Hippocampal formation (tissue), 2 donors: ENCODE measurements at regions not wholly inside any gene's neighbourhood (a gene's known extent, or its start where the extent isn't known, plus 50 kb on each side); places are given as distances from the start of the nearest gene placed in this dataset.

Experiments
- DNase-seq, 2 donors: peaks; one replicate each; lab custom pipeline; 2025; lab: John Stamatoyannopoulos, UW

DNA sequence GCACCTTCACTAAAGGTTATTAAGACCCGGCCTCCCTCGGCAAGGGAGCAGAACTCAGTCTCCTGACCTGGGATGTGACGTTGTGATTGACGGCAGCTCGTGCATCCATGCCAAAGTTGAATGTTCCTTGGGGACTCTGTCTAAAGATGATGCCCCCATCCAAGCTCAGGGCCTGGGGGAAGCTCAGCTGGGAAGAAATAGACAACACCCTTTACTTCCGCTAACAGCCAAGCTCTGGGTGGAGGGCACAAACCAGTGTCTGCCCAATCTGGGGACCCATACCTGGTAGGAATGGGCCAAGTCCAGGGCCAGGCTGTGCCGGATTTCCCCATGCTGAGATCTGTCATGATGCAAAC lies 95.4 kb downstream of the RMI2 start:
- no peak for DNase-seq

DNA sequence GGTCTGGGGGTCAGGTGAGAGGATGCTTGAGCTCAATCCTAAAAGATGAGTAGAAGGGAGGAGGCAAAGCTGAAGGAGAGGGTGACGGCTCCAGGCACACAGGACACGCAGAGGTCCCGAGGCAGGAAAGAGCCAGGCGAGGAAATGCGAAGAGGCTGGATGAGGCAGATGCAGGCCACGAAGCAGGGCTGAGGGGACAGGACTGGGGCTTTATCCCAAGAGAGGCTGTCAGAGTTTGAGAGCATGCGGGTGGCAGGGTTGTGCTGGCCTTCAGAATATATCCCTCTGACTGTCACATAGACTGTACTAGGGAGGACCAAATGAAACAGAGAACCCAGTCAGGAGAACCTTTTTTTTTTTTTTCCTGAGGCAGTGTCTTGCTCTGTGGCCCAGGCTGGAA lies 100.2 kb downstream of the RMI2 start:
- no peak for DNase-seq

DNA sequence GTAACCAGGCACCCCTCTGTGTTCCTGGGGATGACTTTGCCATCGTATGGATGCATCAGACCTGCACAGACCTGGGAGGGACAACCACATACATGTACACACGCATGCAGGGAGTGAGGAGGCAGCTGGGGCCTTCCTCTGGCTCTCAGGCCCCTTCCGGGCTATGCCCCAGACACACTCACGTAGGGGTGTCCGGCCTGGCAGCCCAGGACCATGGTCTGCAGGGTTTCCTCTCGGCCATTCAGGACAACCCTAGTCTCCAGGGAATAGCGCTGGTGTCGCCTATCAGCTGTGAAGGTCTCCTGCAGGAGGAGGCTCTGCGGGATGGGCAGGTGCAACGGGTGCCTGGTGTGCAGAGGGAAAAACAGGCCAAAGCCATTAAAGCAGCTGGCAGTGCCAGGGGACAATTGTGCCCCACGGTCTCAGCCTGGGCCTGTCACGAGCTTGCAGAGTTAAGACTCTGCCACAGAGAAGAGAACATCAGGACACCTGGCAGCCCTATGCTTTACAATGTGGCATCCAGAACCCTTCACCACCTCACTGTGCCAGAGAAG lies 101.4 kb downstream of the RMI2 start:
- DNase-seq, result no peak

DNA sequence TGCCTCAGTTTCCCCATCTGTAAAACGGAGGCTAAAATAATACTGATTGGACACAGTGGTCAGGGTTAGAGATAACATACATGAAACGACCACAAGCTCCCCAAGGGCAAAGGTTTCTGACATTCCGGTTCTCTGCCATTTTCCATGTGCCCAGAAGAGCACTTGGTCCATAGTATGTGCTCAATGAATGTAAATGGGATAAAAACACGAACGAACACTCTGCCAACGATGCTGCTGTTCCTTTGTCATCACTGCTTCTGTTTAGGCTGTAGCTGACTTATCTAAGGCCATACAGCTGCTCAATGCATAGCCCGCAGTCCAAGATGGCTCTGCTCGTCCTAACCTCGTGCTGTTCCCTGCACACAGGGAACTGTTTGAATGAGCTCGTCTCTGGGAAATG lies 102.0 kb downstream of the RMI2 start:
- DNase-seq, result no peak

DNA sequence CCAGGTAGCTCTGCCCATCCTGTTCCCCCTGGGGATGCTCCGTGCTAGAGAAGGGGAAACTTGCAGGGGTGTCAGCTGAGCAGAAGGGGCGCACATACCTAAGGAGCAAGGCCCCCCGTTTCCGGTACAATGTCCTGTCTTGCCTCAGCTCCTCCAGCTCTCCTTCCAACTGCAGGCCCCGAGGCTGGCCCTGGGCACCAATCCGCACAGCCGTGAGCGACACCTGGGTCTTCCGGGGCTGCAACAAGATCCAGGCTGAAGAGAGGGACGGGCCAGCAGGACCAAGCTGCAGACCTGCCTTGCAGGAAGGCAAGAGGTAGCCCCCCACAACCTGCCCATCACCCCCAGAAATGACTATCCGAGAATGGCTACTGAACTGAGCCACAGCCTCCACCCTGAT lies 102.6 kb downstream of the RMI2 start:
- no peak for DNase-seq

DNA sequence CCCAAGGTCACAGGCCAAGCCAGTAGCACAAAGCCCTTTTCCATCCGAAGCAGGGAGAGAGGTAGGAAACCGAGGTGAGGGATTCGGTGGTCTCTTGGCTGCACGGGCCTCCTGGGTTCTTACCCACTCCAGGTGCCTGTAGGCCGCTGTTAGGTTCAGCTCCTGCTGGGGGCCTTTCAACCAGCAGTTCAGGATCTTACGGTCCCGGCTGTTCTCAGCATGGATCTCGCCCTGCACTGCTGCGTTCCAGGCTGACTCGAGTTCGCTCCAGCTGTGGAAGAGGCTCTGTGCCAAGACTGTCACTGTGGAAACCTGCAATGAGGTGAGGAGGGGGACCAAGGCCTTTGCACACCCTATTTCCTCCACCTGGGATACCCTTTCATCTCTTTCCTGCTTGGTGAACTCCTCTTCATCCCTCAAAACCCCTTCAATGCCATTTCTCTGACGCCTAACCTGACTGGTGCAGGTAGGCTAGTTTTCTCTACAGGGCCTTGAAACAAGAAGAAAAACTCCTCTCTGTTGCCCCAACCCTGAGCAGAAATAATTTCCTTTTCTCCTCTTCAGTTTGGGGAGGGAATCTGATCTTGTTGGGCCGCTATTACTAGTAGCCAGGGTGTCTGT lies 103.6 kb downstream of the RMI2 start:
- DNase-seq, result no peak

DNA sequence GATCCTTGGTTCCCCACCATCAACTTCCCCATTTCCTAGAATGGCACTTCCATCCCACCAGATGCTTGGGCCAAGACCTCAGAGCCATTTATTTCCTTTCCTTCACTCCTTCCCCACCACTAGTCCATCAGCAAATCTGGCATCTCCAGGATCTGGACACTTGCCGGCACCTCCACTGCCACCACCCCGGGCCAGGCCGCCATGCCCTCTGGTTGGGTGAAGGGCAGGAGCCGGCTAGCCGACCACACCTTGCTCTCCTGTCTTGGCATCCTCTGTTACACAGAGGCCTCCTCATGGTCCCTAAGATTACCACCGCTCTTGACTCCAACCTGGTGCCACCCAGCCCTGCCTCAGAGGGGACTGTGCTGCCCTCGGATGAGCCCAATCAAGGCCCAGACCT lies 104.5 kb downstream of the RMI2 start:
- DNase-seq, result no peak

DNA sequence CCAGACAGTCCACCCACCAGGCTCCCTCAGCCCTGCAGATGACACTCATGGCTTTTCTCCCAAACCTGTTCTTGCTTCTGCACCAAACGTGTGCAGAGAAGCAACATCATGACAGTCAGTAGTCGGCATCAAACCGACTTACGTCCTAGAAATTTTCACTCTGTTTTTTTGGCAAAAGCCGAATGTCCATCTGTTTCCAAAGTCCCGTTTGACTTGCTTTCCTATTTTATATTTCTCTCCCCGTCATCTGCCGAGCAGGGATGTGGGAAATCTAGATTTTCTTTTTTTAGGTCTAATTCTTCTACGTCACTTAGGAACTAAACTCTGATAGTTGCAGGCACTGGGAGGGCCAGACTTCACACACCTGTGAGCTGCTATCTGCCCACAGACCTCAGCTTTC lies 104.9 kb downstream of the RMI2 start:
- no peak for DNase-seq

DNA sequence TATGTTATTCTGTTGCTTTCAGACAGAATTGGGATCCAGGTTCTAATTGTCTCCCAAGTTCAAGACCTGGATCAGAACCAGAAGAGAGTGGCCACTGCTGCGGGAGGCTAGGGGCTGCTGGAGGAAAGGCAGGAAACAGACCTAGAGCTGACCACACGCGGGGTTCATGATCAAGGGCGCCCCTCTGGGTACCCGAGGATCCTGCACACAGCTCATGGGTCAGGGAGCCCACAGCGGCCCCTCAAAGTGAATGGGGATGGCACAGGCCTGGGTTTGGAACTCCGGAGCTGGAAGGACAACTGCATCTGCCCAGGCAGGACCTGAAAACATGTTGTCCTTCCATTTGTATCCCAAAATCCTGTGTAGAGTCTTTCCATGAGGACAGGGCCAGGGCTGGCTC lies 107.0 kb downstream of the RMI2 start:
- no peak for DNase-seq

DNA sequence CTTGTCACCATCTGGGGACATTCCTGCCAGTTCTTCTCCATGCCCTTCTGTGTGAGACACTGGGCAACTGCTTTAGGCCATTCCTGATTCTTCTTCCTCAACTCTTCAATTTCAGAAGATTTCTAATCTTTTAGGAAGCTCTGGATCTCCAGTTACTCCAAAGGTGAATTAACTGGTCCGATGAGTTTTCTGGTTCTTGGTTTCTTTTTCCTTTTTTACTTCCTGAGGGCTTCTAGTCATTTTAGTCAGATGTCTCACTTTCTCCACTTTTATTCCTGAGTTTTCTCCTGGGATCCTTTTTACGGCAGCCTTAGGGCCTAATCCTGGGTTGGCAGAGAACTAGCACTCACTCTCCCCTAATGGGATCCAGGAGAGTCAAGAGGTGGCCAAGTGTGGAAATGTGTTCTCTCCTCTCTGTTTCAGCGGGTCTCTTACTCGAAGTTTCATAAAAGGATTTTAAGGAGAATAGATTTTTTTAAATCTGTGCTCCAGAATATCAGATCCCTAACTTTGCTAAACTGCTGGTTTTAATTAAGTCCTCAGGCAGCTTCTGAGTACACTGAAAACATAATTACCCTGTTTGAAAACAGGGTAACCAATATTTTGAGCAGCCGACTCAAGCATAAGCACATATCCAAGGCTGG lies 107.6 kb downstream of the RMI2 start:
- no peak for DNase-seq

DNA sequence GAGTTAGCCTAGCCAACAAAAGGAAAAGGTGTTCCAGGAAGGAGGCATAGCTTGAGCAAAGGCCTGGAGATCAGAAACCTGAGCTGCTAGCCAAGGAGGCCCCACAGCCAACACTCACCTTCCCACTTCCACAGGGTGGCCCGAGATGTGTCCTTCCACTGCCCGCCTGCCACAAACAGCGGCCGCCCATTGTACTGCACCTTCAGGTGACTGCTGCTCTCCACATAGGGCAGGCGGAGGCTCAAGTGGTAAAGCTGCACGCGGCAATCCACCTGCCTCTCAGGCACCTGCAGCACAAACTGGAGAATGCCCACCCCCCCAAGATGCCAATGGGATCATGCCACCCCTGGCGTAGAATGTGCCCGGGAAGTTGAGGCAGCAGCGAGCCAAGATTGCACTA lies 111.5 kb downstream of the RMI2 start:
- no peak for DNase-seq

DNA sequence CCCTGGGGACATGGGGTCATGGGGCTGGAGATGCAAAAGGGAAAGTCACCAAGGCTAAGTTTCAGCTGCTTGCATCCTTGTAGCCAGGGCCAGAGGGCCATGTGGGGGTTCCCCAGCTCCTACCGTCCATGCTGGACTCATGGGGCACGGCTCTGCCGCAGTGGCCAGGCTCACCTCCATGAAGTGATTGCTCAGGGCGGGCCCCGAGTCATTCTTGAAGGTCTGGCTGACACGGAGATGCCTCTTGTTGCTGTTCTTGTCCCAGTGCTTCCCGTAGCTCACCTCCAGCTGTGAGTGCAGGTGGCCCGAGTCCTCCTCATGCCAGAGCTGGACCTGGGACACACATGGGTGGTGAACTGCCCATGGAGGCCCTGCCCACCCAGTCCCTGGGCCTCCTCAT lies 114.5 kb downstream of the RMI2 start:
- no peak for DNase-seq

DNA sequence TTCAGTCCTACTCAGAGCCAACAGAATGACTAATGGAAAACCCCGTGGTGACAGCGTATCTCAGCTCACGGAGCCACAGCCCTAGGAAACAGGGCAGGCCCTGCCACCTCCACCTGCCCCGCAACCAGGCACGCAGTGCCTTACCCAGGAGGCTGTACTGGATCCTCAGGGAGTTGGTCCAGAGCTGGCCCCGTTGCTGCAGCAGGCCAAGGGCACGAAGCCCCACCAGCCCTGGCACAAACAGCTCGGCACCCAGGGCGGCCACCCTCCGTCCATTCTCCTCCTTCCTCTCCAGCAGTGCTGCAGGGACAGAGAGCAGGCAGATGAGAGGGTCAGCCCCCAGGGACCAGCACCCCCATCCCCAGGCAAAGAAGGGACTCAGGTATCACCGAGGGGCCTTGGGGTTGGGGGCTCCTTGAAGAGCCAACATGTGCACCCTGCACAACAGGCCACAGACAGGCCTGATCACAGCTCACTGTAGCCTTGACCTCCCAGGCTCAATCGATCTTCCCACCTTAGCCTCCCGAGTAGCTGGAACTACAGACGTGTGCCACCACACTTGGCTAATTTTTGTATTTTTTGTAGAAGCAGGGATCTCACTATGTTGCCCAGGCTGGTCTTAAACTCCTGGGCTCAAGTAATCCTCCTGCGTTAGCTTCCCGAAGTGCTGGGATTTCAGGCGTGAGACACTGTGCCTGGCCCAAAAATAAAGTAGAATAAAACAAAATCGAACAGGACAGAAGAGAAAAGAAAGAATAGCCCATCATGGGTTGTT lies 115.7 kb downstream of the RMI2 start:
- DNase-seq, result no peak

DNA sequence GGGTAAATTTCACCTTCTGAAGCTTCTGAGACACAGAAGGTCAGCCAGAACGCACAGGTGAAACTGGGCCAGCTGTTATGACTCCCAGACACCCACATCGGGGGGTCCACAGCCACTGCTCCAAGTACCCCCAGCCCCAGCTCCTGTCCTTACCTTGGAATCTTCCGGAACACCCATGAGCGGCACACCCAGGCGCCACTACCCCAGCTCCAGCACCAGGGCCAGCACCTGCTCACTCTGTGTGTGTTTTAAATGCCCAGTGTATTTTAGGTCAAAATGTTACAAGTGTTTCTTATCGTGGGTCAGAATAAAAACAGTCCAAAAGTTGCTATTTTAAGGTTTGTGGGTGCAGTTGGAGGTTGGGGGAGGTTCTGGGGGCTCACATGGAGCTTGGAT lies 116.3 kb downstream of the RMI2 start:
- no peak for DNase-seq

DNA sequence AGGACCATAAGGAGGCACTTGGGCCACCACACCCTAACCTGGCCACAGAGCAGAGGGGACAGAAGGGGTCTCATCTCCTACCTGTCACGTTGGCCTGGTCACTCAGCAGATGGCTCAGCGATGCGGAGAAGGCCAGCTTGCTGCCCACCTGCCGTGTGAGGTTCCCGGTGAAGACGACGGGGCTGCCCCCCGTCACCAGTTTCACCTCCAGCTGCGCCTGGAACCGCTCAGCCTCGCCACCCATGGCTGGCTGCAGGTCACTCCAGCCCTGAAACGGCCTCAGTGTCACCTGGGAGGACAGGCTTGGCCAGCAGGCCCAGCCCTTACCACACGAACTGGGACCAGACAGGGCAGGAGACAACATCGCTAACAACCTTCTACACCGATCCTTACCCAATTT lies 116.8 kb downstream of the RMI2 start:
- DNase-seq, result no peak

DNA sequence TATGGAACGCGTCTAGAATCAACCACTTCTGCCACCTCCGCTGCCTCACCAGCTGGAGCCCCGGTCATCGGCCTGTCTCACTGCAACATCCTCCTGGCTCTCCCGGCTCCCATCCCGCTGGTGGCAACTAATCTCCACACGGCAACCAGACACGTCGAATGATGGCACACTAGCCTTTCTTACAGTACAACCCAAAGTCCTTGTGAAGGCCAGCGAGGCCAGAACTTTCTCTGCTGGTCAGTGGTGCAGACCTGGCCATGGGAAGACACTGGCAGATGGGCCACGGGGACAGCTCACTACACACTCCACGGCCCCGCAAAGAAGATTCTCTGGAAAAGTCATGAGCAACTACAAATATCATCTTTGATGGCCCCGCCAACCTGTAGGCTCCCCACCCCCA lies 117.6 kb downstream of the RMI2 start:
- no peak for DNase-seq

DNA sequence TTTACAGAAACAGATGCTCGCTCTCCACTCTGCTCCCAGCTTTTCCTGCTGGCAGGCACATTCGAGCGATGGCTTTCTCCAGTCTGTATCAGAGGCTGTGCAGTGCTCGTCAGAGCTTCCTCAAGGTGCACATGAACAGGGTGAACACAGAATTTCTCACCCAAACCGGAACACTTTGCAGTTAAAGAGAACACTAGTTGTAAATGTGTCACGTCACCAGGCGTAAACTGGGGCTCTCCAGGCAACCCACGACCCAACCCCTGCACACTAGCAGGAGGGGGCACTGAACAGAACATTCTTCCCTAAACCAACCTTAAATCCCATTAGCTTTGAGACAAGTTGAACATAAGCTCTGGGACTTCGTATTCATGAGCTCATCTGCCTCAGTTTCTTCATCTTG lies 119.0 kb downstream of the RMI2 start:
- no peak for DNase-seq

DNA sequence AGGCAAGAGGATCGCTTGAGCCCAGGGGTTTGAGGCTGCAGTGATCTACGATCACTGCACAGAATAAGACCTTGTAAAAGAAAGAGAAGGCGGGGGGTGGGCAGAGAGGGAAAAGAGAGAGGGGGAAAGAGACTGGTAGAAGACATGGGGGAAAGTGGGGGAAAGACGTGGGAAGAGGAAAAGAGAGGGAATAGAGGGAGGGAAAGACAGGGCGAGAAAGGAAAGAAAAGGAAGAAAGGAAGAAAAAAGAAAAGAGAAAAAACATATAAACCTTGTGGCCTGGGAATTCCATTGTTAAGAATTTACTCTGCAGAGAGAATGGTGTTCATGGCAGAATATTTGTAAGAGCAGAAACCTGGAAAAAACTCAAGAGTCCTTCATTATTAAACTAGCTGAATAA lies 120.4 kb downstream of the RMI2 start:
- DNase-seq, result no peak

DNA sequence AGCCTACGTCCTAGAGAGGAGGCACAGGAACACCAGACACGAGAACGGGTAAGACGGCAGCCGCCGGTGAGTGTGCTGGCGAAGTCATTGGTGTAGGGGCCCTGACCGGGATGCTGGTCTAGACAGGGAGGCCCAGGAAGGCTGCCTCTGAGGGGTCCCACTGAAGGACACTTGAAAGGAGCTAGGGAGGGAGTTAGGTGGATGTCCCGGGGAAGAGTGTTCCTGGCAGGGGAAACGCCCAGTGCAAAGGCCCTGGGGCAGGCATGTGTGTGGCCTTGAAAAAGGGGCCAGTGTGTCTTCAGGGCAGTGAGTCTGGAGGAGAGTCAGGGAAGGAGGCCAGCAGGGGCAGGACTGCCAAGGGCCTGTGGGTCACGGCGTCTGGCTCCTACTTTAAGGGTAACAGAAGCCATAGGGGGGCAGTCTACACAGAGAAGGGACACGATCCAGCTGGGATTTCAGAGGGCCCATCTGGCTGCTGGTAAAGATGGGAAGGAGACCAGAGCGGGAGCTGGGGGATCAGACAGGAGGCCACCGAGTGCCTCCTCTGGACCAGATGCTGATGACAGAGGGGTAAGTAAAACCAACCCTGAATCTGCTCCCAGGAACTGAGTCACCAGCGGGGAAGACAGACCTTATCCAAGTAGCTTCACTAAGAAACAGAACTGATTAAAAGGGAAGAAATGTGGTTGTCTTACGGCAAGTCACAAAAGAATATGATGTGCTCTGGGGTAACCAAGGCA lies 115.9 kb downstream of the LITAF start:
- DNase-seq, result no peak

DNA sequence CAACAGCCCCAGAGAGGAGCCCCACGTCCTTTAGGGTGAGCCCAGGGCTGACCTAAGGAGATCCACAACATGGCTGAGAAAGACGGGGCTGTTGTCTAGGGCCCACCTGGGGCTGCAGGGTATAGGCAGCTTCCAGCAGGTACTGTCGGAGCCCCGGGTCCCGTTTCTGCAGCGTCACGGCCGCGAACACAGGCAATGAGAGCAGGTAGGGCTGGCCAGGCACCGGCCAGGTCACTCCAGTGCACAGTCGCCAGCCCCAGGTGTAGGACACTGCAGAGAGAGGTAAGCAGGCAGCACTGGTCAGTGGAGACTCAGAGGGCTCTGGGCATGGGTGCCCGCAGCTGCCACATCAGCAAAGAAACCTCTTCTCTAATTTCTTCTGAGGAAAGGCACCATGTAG lies 115.2 kb downstream of the LITAF start:
- DNase-seq, result no peak

DNA sequence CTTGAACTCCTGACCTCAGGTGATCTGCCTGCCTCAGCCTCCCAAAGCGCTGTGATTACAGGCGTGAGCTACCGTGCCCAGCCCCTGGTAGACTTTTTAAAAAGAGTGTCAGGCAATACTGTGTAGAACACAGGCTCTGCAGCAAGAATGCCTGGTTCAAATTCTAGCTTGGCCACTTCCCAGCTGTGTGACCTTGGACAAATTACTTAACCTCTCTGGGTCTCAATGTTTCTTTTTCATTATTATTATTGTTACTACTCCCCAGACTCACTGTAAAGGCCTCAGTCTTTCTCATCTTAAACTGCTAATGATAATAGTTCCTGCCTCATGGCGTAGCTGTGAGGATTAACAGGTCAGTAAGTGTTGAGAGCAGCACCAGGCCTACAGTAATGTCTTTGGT lies 114.3 kb downstream of the LITAF start:
- no peak for DNase-seq

DNA sequence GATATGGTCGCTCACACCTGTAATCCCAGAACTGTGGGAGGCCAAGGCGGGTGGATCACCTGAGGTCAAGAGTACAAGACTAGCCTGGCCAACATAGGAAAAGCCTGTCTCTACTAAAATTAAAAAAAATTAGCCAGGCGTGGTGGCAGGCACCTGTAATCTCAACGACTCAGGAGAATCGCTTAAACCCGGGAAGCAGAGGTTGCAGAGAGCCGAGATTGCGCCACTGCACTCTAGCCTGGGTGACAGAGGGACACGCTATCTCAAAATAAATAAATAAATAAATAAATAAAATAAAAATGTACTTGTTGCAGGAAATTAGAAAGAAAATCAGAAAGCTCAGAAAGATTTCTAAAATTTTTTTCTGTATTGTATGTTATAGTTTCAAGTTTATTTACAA lies 113.9 kb downstream of the LITAF start:
- no peak for DNase-seq

DNA sequence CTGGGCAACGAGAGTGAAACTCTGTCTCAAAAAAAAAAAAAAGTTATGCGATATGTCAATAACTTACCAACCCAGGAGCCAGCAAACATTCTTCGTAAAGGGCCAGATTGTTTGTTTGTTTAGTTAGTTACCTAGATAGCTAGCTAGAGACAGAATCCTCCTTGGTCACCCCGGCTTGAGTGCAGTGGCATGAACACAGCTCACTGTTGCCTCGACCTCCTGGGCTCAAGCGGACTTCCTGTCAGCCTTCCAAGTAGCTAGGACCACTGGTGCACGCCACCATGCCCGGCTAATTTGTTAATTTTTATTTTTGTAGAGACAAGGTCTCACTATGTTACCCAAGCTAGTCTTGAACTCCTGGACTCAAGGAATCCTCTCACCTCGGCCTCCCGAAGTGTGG lies 113.0 kb downstream of the LITAF start:
- DNase-seq, result no peak
